Urothelium cell line (cell line): ENCODE measurements at regions not wholly inside any gene's neighbourhood (a gene's known extent, or its start where the extent isn't known, plus 50 kb on each side); places are given as distances from the start of the nearest gene placed in this dataset.
"Not testable (repeated sequence)": the region's sequence is repeated elsewhere in the genome, so short reads cannot be mapped to it uniquely, and the experiment has no call there.

ENCODE experiments used
- DNase-seq: peaks from one replicate; pipeline ENCODE4 v3.0.0; 2011; ENCODE audit warnings: low spot score, mixed read lengths
- FAIRE-seq: peaks from 2 replicates; lab custom pipeline; 2011; peaks lifted over from hg19 to GRCh38; lab: Jason Lieb, UNC

- no peak for DNase-seq
- no peak for FAIRE-seq
These were observed 114.1 kb downstream of the RAB38 start for GRCh38 chr11:88061111-88061510.

DNA sequence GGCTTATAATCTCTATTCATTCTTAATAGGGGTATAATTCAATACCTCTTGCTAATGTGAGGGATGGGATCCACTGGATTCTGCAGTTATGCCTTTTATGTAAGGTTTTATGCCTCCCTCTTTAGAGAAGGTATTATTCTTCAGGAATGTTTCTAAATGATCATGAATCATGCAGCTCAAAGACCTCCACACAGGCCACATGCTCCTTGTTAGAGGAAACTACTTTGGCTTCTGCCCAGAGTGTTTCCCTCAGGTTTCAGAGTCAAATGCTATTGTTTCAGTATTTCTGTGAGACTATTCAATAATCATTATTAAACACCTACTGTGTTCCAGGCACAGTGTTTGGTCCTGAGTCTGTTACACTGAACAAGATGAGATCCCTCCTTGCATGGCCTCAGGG is 115.9 kb downstream of the RAB38 start:
- no peak for FAIRE-seq
- DNase-seq: no peak

- DNase-seq: peak; percentile 5
- no peak for FAIRE-seq
These were observed 123.8 kb downstream of the RAB38 start for GRCh38 chr11:88051396-88051795.

DNA sequence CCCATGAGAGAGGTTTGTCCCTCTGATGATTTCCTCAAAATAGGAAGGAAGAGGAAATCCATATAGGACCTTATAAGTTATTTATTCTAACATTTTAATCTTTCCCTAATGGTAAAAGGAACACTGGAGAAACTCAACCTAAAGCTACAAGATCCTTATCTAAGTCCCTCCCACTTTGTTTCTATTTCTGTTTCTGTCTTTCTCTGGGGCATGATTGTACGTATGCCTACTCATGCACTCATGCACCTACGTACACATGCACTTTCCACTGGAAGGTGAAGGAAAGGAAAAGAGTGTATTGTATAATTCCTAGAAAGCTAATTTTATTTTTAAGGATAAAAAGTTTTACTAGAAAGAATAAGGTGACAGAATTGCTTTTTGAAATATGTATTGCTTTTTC is 125.0 kb downstream of the RAB38 start:
- FAIRE-seq: no peak
- no peak for DNase-seq

GRCh38 chr11:88045288-88045687 is 130.0 kb downstream of the RAB38 start:
- not testable (repeated sequence) for DNase-seq, FAIRE-seq

DNA sequence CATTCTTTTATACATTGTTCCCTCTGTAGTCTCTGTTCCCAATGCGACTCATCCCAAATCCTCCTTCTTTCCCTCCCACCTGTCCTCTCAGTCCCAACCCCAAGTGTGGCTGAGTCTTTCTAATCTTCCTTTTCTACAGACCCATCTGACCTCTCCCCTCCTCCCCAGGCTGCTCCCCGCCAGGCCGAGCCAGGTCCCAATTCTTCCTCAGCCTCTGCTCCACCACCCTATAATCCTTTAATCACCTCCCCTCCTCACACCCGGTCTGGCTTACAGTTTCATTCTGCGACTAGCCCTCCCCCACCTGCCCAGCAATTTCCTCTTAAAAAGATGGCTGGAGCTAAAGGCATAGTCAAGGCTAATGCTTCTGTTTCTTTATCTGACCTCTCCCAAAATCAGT is 130.6 kb downstream of the RAB38 start:
- FAIRE-seq, DNase-seq: not testable (repeated sequence)

GRCh38 chr11:88043149-88043548 is 132.1 kb downstream of the RAB38 start:
- FAIRE-seq (no peak), DNase-seq (no peak)

GRCh38 chr11:88042647-88043046 is 132.6 kb downstream of the RAB38 start:
- no peak for DNase-seq
- FAIRE-seq: no peak

DNA sequence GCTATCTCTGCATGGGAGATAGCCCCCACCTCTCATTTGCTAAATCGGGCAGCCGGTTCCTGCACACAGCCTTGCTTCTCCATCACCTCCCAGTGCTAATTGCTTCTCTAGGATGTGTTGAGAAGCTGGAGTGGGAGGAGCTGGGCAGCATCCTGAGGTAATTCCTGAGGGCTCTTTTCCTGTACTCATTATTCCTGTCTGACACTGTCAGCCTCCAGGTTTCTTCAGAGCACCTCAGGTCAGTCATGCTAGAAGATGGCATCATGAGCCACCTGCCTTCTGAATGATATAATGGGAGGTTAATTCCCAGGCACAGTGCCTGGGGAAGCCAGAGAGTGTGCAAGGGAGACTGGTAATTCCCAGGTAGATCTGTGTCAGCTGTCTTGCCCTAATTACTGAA is 133.0 kb downstream of the RAB38 start:
- no peak for FAIRE-seq
- DNase-seq: no peak

GRCh38 chr11:88041679-88042078 is 133.6 kb downstream of the RAB38 start:
- FAIRE-seq (no peak), DNase-seq (no peak)

- FAIRE-seq: no peak
- no peak for DNase-seq
These were observed 135.1 kb downstream of the RAB38 start for GRCh38 chr11:88040148-88040496.

GRCh38 chr11:88039476-88040147 is 135.6 kb downstream of the RAB38 start:
- DNase-seq (no peak), FAIRE-seq (no peak)

GRCh38 chr11:88038063-88038462 is 137.2 kb downstream of the RAB38 start:
- no peak for FAIRE-seq
- DNase-seq: no peak

DNA sequence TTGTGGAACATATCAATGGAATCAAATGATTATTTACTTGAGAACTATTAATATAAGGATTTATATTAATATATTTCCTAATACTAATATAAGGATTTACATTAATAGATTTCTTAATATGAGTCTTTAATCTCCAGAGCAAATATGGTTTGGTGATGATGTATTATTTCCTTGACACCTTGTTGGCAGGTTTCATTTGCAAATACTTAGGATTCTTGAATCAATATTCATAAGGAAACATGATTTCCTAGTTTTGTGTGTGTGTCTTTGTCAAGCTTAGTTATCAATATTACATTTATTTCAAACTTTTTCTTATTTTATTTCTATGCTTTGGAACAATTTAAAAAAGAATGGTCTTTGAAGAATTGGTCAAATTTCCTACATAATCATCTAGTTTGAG is 138.5 kb downstream of the RAB38 start:
- FAIRE-seq (no peak), DNase-seq (no peak)

- FAIRE-seq (no peak), DNase-seq (no peak)
These were observed 140.0 kb downstream of the RAB38 start for GRCh38 chr11:88035271-88035670.

GRCh38 chr11:88017666-88018065 is 157.6 kb downstream of the RAB38 start:
- FAIRE-seq (no peak), DNase-seq (no peak)

DNA sequence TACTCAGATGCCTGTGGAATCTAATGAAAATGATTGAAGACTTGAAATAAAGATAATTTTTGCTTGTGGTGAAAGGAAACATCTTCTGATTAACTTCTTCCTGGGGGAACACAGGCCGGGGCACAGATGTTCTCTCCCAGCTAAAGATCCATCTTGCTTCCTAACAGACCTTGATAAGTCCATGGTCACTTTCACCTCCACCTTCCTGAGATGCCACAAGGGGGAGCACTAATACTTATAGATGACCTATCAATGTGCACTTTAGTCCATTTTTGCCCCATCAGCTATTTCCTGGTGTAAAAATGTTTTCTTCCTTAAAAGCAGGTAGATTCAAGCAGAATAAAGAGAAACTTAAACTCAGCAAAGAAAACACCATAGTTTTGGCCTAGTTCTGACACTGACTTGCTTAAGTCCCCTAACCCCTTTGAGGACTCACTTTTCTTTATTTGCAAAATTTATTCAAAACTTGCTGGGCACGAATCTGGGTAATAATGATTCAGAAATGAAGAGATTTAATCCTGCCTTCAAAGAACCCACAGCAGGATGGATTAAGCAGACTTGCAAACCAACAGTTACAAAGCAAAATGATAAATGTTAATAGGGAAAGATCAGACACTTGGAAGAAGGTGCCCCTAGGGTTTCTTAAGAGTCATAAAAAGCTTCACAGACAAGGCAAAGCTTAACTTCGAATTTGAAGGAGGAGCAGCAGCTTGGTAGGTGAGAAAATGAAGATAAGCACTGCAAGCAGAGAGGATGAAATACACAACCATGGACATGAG is 158.7 kb downstream of the RAB38 start:
- DNase-seq (peak; percentile 26), FAIRE-seq (peak; percentile 23)

DNA sequence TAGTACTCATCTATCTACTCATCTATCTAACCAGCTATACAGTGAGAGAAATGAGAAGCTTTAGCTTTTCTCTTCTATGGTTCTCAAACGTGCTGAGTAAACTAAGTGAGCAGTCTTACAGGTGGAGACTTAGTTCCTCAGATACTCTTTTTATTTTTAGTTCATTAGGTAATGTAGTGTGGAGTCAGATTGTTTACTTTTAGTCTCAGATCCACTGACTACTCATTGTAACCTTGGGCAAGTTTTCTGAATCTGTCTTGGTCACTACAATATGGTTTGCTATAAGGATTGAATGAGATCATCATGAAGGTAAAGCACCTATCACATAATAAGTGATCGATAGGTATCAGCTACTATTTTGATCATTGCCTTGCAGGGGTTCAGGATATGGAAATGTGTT is 160.1 kb downstream of the RAB38 start:
- FAIRE-seq (no peak), DNase-seq (no peak)

DNA sequence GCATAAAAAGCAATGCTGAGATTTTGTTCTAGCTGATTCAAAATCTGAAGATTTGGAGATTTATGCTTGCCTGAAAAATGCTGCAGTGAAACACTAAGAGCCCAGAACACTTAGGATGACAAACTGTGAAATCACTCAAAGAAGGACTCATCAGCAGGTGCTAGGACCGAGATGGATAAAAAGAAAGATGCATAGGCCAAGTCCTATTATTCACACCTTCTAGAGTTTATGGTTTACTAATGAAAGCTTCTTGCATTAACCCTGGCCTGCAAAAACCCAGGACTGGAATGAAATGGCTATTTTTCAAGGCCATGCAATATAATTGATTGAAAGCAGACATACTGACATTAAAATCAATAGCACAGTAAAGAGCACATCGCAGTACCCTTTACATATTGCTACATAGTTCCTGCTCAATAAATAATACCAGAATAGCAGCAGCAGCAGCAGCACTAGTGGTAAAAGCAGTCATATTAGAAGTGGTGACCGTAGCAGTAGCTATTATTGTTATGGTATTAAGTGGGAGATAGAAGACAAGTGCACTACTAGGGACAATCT is 161.7 kb downstream of the RAB38 start:
- DNase-seq: no peak
- FAIRE-seq: no peak

DNA sequence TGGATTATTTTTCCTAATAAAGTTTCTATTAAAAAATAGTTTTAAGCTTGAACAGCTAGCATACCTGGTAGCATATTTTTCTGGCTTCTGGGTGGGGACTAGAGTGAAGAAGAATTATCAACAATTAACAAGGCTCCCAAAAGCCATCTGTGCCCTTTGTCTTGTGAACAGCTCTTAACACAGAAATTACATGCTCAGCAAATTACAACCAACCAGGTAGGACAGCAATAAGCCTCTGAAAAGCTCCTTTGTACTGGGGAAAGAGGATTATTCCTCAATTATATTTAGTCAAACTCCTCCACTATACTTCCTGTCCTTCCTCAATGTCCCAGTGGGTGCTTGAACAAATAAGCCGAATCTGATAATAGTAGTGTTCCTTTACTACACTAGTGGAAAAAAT is 162.8 kb downstream of the RAB38 start:
- no peak for DNase-seq
- no peak for FAIRE-seq

GRCh38 chr11:87976009-87976408 is 199.2 kb downstream of the RAB38 start:
- FAIRE-seq (no peak), DNase-seq (no peak)

- no peak for FAIRE-seq
- DNase-seq: no peak
These were observed 200.4 kb downstream of the RAB38 start for GRCh38 chr11:87974797-87975196.
